Limb (tissue), 2 donors: ENCODE measurements at regions not wholly inside any gene's neighbourhood (a gene's known extent, or its start where the extent isn't known, plus 50 kb on each side); places are given as distances from the start of the nearest gene placed in this dataset.
"Not testable (repeated sequence)": the region's sequence is repeated elsewhere in the genome, so short reads cannot be mapped to it uniquely, and the experiment has no call there.

ENCODE experiments used
- DNase-seq, 2 donors: peaks; one replicate each; pipeline ENCODE4 v3.0.0-alpha.2; 2016; ENCODE audit errors: extremely low spot score in 2 of 2

DNA sequence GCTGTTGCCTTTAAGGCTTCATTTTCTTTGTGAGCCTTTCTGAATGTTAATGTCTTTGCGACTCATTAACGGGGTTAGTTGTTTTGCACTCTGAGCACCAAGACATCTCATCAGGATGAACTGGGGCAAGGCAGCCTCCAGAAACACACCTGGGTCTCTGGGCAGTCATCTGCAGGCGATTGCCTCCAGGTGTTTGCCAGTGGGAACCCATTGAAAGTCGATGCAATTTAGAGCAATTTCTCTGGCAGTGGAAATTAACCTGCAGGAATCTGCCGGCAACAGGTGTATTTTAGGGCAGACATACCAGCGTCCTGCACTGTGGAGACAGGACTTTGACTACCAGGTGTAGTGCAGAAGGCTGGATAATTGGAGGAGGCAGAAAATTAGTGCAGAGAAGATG is 661.0 kb upstream of the PTBP2 start:
- DNase-seq: no peak

DNA sequence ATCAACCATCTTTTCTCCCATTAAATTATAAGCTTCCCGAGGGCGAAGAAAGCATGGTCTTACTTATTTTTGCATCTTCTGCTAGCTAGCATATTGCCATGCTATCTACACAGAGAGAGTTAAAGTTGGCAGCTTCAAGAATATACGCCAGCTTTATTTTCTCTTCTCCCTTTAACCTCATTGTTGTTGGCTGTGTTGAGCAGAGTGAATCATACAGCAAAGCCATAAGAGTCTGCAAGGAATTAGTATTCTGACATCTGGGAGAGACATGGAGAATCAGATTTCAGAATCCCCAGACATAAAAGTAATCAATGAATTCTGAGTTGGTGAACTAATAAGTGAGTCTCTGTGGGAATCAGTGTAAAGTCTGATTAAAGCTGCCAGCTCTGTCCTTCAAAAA is 649.6 kb upstream of the PTBP2 start:
- DNase-seq: no peak

DNA sequence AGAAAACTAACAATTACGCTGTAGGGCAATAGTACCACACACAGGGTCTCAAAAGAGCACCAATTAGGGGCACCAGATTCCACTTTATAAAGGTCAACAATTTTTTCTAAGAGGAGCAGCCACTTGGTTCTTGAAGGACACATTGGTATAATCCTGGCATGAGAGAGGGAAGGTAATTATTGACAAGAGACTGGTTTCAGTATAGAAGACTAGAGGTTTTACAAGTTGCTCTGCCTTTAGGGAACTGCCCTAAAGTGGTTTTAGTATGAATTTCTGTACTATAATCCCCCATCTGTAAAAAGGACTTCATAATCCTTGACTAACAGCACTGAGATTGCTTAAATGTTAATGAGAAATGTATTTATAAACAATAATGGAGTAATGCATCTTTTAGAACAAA is 648.5 kb upstream of the PTBP2 start:
- DNase-seq: no peak

DNA sequence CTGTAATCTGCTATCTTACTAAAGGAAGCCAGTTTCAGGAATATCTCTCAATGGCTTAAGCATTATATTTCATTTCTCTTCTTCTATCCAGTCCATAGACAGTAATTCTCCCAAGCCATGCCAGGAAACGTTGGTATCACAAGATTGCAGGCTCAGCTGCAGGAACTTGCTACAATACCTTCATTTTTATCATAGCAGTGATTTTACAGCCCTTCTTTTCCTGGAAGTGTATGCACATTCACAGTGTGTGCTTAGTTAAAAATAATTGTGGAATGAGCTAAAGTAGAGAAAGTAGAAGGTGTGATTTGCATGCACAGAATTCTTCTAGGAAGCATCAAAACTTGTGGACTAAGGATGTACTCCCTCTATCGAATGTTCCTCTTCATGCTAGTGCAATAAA is 647.2 kb upstream of the PTBP2 start:
- DNase-seq: no peak

DNA sequence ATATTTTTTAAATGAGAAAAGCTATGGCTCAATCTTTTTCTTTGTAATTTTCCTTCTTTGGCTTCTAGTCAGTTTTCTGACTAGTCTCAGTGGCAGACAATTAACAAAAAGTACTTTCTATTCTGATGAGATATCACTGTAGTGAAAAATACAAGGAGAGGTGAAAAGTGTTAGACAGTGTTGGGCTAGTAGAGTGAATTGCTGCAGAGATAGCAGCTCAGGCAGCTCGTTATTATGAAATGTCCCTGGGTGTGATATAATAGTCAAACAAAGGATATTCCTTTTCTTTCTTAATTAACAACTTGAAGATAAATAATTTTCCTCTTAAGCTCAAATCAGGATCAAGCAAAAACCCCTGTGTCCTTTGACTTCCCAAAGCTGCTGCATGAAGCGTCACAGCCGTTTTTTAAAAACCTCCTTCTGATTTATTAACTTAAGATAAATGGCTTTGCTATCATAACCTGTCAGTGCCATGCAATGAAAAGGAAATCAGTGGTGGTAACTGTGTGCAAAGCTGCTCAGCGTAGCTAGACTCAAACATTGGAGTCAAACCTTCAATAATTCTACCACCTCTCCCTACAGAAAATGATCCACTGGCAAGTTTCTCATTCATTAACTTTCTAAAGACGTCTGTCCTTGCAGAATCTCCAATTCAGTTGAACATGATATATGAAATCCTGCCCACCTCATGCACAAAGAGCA is 646.6 kb upstream of the PTBP2 start:
- DNase-seq: no peak

DNA sequence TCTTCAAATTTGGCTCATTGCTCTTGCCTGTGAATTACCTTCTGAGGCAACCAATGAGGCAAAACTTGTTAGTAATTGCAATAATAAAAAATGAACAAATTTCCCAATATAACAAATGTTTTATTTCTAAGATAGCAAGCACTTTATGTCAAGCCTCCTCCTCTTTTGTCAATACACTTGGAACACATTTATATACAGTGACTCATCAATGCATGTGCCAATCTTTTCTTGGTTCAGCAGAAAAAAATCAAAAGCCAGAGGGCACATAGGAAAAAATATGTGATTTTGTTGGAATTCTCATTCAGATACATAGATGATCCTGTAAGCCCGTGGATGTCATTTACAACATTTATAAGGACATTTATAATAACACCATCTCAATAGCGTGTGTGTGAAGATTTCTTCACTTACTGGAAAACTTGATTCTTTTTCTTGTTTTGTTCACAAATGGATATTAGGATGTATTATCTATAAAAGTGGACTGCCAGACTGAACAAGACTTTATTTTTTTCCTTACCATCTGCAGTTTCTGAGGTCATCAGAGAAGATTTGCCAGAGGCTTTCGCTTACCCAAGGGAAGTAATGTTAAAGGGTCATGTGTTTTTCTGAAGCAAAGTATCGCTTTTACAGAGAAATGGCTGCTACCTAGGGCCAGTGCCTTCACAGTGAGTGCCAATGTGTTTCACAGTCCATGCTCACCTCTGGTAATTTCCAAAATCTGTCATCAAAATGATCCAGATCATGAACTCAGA is 645.7 kb upstream of the PTBP2 start:
- no peak for DNase-seq

DNA sequence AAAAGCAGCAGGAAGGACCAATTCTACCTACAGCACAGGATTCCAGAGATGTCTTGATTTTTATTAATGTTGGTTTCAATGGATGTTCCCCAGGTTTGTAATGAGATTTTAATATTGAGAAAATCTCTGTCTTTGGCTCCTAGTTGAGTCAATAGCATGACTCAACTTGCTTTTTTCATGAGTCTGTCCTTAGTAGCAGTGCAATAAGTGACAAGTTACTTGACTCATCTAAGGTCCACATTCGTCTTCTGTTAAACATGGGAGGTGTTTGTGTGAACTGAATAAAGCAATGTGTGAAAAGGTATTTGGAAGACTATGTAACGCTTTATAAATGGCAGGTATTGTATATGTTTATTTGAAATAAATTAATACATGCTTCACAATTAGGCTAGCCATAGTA is 645.0 kb upstream of the PTBP2 start:
- DNase-seq: no peak

DNA sequence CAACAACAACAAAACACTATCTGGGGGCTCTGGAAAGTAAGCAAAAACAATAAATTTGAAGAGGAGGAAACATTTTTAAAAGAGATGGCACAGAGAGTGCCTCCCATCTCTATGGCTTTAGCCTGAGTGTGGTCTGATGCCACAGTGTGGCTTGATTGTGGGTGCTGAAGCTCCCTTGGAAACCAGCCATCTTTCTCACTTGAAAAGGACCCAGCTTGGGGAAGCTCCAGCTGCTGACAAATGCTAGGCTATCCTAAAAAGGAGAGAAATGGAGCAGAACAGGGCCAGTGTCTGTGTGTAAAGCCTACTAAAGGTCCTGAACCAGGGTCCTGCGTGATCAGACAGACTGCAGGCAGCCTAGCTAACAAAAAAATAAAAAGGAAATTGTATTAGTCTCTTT is 642.0 kb upstream of the PTBP2 start:
- no peak for DNase-seq

DNA sequence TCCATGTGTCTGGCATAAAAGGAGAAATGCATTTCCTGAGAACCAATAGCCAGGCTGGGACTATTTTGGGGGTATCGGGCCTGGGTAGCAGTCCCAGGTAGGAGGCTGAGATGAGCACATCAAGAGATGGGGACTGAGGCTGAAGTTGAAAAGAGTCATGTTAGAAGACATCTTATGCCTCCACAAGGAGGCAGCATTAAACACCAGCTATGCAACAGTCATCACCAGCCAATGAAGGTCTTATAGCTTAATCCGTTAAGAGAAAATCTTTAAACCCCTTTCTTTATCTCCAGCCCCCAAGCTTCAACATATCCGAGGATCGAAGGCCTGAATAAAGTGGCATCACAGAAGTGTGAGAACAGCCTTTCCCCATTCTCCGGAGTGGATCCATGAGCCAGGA is 640.7 kb upstream of the PTBP2 start:
- no peak for DNase-seq

DNA sequence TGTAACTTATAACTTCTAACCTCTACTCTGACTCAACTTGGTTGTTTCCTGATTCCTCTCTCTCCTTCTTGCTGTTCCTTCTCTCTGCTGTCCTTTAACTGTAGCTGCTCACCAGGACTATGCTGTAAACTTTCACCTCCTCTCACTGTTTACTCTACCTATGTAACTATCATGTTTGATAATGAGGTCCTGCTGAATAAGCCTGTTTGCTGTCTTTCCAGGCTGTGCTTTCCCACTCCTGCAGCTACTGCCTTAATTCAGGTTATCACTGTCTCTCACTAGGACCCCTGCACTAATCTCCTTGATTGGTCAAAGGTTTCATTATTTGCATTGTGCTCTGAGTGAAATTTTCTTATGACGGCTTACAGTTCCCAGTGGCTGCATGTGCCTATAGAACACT is 633.9 kb upstream of the PTBP2 start:
- DNase-seq: no peak

DNA sequence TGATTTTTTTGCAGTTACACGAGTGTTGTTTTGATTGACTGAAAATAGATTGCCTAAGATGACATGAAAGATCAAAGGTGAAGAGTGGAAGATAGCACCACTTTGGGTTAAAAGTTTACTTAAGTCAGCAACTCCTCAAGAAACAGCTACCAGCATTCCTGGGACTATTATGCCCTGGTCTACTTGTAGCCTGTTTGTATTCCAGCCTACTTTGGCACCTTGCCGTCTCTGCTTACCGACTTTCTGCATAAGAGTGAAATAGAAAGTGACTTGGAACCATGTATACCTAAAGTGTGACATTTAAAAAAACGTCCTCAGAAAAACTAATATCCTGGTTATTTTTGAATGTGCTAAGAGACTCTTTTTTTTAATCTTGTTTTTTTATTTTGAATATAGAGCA is 631.5 kb upstream of the PTBP2 start:
- no peak for DNase-seq

DNA sequence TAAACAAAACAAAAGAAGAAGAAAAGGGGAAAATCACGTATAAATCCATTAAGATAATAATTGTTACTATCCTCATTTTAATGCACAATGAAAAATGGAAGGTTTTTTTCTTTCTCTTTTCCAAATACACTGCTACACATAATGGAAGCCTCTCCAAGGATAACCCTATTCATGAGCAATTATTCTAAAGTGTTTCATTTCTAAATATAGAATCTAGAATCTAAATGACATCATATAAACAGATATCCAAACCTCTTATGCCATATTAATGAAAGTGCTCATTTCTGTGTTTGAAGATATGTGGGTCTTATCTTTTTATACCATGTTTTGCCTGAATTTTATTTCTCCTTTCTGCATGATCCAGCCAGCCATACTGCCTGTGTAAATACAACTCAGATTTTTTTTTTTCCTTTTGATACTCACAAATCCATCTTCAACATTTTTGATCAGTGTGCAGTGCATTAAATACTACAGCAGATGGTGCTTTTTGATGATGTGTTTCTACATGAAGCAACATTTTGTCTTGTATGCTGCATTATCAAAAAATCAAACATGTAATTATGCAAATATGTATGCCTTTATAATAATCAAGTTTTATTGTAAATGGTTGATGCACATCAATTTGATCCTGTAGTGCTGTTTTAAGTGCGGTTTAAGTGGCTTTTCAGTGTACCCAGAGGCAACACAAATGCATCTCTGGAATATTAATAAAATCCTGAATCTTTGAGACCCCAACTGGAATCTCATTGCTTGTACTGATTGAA is 625.6 kb upstream of the PTBP2 start:
- DNase-seq: no peak

DNA sequence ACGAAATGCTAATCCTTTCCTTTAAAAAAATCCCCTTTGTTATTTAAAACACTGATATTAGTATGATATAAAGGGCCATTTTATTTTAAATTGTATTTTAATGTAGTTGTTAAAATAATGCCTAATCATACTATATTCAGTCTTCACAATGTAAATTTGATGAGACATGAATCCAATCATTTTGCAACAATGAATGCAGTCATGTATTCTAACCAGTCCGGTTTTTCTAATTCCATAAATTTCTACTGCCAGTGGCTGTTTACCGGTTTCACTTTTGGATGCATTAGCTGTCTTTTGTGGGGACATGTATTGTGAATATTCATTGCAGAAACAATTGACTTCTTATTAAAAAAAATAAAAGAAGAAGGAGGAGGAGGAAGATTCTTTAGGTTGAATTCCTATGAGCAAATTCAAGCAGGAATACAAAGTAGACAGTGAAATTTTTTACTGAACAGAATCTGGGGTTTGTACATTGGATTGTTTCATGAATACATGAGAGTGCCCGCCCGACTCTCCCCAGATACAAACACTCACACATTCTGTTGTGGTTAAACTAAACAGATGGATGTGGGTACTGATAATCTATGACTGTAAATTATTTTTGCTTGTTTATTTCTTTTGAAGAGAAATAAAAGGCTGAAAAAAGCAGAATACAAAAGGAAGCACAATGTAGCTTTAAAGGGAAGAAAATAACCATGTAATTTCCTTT is 624.8 kb upstream of the PTBP2 start:
- no peak for DNase-seq

DNA sequence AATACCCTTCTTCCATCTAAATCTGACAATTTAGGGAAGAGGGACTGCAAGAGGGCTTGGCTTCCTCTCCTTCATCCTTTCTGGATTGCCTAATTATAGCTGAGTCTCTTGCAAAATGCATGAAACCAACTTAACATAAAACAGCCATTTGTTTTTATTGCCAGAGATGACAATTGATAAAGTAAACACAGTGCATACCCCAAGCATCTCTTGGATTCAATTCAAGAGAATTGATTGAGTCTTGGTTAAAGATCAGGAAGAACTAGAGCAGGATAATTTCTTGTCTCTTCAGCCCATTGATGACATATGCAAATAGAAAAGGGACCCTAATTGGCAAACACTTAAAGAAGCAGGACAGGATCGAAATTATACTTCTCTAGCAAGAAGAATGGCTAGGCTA is 617.1 kb upstream of the PTBP2 start:
- DNase-seq: no peak

DNA sequence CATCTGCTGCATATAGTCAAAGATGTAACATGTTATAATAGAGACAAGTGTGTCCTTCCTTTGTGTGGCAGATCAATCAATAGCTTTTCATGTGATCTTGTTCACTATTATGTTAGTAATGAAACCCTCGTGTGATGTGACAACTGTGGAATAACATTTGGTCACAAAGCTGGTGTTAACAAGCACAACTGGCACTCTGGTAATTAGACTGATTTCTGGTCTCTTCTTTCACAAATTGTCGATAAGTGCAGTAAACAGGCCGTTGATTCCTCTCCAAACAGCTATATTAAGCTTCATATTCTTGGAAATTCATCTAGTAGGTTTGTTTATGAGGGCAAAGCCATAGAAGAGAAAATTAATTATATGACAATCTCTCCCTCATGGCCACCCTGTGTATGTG is 616.7 kb upstream of the PTBP2 start:
- no peak for DNase-seq

DNA sequence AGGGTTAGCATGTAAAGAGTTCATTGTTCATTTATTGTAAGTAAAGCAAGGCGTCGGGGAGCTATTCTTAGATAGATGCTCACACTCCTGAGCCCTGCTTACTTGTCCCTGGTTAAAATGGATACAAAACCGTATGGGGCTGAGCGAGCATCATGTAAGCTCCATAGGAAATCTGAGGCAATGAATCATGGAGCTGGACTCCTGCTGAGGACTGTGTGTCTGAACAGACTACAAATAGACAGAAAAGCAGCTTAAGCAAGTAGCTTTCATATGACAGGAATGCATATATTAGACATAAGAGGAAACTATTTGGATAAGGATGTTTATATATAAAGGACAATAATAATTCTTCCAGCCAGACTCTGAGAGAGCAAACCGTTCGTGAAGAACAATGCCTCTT is 604.9 kb upstream of the PTBP2 start:
- no peak for DNase-seq

DNA sequence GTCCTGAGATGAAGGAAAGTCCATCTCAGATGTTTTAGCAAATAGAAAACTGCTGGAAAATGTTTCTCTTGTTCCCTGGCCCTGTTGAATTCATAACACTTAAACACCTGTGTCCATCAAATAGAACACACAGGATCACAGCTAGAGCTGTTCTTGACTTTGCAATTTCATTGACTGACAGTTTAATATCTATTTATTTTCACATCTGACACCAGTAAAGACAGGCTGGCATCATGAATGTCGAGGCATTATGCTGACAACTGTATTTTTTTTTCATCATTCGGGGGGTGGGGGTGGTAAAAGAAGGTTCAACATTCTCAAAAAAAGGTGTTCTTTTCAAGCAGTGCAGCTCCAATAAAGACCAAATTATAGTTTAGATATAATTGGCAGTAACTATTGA is 591.2 kb upstream of the PTBP2 start:
- no peak for DNase-seq

DNA sequence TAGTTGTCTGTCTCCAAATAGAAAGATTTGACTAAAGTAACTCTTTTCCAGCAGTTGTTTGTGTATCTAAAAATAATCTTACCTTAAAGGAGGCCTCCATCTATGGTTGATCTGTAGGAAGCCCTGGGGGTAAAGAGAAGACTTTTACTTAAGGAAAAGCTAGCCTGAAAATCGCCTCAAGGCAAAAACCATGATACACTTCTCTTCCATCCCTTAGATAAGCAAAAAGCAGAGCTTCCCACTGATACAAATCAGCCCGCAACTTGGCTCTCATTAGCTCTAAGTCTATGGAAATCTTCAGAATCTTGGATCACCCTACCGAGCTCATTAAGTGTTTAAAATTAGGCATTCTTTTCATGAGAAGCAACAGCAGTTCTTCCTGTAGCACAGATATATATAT is 576.9 kb upstream of the PTBP2 start:
- no peak for DNase-seq

DNA sequence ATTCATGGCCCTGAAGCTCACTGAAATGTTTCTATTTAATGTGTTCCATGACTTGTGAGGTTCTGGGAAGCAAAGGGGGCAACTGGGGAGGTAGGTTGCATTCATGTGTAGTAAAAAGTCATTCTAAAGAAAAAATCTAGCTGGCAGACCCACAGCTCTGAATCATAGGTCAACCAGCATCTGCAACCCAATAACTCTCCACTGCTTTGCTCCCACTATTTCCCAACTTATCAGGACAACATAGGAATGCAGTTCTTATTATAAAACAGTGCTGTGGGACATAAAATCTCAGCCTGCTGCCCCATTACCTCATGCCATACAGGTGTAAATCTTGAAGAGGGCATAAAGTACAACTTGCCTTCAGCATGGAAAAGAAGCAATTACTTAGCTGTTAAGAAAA is 576.1 kb upstream of the PTBP2 start:
- DNase-seq: no peak

DNA sequence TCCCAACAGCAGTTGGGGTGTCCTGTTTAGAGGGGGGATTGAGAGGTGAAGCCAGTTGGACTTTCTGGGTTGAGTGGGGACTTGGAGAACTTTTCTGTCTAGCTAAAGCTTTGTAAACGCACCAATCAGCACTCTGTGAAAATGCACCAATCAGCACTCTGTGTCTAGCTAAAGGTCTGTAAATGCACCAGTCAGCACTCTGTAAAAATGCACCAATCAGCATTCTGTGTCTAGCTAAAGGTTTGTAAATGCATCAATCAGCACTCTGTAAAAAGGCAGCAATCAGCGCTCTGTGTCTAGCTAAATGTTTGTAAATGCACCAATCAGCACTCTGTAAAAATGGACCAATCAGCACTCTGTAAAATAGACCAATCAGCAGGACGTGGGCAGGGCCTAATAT is 568.6 kb upstream of the PTBP2 start:
- not testable (repeated sequence) for DNase-seq

DNA sequence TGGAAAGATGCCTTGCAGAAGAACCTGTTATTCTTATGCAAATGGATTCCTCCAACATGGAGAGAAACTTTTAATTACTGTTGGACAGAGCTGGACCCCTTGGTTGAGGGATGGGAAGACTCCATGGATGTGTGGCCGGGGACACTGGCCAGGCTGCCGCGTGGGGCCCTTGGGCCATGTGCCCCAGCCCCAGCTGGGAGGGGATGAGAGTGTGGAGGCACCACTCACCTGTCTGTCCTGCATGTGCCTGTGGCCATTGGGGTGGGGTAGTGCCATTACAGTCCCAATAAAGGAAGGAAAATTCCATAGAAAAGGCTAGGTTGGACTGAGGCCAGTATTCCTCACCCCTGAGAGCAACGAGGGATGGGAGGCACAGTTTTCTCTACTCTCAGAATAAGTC is 564.5 kb upstream of the PTBP2 start:
- DNase-seq: no peak

DNA sequence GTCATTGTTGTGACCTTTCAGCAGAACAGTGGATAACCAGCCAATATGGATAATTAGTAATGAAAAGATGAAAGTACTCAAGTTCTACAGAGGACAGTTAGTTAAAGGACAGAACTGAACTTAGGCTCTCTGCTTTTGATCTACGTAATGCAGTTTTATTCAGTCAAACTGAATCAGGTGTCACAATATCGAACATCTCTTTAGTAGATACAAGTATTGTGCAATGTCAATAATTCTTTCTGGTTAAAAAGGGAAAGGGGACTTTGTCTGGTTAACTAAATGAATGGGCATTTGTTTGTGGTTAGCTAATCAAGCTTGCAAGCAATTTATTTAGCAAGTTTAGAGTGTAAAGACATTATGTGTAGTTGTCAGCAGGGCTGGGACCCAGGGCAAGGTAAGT is 562.2 kb upstream of the PTBP2 start:
- DNase-seq: no peak
